HG03457 (cell line): ENCODE measurements at regions not wholly inside any gene's neighbourhood (a gene's known extent, or its start where the extent isn't known, plus 50 kb on each side); places are given as distances from the start of the nearest gene placed in this dataset.
"Not testable (repeated sequence)": the region's sequence is repeated elsewhere in the genome, so short reads cannot be mapped to it uniquely, and the experiment has no call there.

ENCODE experiments used
- ATAC-seq: cut with Tn5 transposase; IDR thresholded peaks from one replicate; pipeline ENCODE4 v1.9.1; 2021; ENCODE audit warnings: moderate number of reproducible peaks; ENCODE audit not compliant: unreplicated experiment

GRCh38 chr1:163471779-163472650 is 150.3 kb downstream of the NUF2 start:
- ATAC-seq: no peak

DNA sequence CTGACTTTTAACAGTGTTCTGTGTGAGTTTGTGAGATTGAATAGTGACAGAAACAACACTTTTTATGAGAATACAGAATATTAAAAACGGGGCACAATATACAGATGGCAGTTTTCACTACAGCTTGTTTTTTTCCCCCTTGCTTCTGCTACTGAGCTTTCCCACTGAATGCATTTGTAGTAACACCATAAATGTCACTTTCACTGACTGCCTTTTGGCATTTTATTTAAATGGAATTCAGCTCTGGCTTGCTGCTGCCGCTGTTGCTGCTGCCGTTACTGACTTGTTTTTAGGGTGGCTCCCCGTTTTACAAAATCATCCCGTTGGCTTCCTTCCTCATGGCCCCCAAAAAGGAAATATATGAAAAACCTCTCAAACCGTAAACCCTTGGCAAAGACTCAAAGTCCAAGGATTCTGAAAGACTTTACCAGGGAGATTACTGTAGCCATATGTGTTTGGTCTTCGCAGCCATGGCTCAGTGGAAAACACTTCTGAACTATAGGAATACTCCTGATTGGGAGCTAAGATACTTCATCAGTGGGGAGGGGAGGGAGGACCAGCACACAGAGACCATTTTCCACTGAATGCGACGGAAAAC is 151.0 kb downstream of the NUF2 start:
- ATAC-seq: no peak

GRCh38 chr1:163477276-163477830 is 155.6 kb downstream of the NUF2 start:
- no peak for ATAC-seq

DNA sequence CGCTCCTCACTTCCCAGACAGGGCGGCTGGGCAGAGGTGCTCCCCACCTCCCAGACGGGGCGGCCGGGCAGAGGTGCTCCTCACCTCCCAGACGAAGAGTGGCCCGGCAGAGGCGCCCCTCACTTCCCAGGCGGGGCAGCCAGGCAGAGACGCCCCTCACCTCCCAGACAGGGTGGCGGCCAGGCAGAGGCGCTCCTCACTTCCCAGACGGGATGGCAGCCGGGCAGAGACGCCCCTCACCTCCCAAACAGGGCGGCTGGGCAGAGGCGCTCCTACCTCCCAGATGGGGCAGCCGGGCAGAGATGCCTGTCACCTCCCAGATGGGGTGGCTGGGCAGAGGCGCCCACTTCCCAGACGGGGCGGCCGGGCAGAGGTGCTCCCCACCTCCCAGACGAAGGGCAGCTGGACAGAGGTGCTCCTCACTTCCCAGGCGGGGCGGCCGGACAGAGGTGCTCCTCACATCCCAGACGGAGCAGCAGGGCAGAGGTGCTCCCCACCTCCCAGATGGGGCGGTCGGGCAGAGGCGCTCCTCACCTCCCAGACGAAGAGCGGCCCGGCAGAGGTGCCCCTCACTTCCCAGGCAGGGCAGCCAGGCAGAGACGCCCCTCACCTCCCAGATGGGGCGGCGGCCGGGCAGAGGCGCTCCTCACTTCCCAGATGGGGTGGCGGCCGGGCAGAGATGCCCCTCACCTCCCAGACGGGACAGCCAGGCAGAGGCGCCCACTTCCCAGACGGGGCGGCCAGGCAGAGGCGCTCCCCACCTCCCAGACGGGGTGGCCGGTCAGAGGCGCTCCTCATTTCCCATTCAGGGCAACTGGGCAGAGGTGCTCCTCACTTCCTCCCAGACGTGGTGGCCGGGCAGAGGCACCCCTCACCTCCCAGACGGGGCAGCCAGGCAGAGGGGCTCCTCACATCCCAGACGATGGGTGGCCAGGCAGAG is 176.9 kb downstream of the NUF2 start:
- ATAC-seq: not testable (repeated sequence)

GRCh38 chr1:163504331-163504978 is 182.7 kb downstream of the NUF2 start:
- no peak for ATAC-seq

GRCh38 chr1:163509114-163509513 is 187.4 kb downstream of the NUF2 start:
- no peak for ATAC-seq

- no peak for ATAC-seq
Measured at GRCh38 chr1:163512349-163512989, 190.7 kb downstream of the NUF2 start.

DNA sequence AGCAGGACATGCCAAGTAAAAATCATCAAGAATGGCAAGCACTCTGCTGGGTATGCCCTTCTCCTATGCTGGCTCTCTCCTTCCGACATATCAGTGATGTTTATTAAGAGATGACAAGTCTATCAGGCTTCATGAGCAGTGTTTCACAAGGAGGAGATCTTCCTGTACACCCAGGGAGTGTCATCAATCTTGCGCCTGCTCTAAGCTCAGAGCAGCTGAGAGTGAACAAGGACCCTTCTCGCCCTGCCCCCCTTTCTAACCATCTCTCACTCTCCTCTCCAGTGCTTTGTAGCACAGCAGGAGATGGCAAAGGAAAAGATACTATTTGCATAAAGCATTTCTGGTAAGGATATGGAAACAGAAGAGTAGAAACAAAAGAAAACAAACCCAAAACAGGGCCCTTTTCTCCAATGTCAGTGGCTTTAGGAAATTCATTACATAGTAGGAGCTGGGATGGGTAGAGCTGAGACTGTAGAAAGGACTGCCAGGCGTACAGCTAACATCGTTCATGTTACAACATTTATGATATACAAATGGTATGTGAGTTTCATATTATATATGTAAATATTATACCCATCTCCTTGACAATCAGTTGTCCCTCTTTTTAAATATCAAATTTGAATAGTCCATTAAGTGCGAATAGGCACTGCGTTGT is 201.7 kb downstream of the NUF2 start:
- no peak for ATAC-seq

DNA sequence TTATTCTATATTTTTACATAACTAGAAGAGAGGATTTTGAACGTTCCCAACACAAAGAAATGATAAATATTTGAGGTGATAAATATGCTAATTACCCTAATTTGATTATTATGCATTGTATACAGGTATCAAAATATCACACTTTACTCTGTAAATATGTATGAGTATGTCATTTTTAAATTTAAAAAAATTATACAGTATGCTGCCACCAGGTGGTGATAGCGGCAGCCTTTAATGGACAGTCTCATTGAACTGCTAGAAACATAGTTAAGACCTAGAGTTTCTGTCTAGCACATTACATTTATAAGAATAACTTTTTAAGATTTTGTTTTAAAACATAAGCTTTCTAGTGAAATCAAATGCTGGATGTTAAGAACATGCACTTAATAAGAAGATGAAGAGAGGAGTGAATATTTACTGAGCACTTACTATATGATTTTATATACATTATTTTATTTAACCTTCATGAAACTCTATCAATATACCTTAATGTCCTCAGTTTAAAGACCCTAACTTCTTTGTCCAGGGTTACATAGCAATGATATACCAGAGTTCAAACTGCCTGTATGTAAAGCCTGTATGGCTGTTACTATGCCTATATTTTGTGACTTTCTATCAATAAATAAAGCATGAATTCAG is 207.1 kb downstream of the NUF2 start:
- ATAC-seq: peak; percentile 79

DNA sequence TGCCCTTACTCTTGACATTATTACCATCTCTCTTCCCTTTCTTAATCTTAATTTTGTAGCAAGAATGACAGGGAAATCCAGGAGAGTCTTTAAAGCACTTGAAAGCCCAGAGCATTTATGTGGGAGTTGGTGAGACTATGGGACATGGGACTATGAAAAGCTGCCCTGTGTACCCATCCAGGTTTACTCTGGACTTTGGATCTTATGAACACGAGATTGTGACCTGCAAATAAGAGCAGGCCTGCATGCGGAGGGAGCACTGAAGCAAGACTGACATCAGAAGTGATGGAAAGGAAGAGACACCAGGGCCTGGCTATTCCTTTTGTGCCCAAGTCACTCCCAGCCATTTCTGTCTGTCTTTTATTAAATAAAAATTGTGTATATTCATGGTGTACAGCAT is 209.6 kb downstream of the NUF2 start:
- ATAC-seq: no peak

DNA sequence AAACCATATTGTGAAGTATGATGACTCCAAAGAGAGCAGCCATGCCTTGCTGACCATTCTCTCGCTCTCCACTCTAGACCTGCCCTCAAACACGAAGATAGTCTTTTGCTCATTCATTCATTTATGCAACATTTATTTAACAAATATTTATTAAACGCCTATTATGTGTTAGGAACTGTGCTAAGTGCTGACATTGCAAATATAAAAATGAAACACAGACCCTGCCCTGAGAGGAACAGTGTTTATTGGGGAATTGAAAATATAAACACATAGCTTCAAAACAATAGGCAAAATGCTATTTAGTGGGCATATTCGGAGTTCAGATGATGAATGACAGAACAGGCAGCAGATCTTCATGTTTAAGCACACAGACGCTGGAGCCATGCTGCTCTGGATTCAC is 213.6 kb downstream of the NUF2 start:
- no peak for ATAC-seq

- ATAC-seq: no peak
Measured at GRCh38 chr1:163535807-163536206, 214.1 kb downstream of the NUF2 start.

DNA sequence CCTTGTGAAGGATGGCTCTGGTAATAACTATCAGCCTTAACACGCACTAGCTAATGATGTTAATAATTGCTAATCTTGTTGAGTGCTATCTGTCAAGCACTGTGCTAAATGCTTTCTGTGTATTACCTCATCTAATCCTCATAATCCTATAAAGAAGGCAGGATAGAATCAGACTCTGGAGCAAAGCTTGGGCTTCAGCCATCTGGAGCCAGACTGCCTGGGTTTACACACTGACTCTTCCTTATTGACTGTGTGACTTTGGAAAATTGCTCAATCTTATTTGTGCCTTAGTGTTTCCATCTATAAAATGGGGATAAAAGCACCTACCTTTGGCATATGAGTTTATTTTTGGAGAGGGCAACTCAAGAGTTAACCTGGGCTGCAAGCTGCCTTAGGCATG is 216.1 kb downstream of the NUF2 start:
- ATAC-seq: no peak

- ATAC-seq: no peak
Measured at GRCh38 chr1:163538667-163539066, 216.9 kb downstream of the NUF2 start.

DNA sequence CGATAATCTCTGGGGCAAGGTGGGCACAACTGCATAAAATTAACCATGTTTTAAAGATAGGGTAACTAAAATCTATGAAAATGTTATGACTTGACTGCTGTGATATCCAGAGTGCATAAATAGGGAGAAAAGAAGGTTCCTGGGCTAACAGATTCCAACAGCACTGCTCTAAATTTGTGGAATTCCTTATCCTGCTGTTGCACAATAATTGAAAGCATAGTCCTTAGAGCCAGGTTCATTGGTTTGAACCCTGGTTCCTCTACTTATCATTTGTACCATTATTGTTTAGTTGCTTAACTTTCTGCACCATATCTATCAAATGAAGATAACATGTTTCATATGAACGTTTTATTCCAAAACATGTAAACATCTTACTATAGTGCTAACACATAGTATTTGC is 219.0 kb downstream of the NUF2 start:
- ATAC-seq: no peak

DNA sequence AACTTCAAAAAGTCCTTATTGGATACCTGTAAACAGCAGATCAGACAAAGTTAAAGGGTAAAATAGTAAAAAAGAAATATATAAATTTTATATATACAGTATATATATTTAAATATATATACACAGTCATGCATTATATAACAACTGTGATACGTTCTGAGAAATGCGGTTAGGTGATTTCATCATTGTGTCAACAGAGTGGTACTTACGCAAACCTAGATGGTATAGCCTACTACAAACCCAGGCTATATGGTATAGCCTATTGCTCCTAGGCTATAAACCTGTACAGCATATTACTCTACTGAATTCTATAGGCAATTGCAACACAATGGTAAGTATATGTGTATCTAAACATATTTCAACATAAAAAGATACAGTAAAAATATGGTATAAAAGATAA is 222.7 kb downstream of the NUF2 start:
- ATAC-seq: no peak

- no peak for ATAC-seq
Measured at GRCh38 chr1:163558162-163558561, 236.4 kb downstream of the NUF2 start.

DNA sequence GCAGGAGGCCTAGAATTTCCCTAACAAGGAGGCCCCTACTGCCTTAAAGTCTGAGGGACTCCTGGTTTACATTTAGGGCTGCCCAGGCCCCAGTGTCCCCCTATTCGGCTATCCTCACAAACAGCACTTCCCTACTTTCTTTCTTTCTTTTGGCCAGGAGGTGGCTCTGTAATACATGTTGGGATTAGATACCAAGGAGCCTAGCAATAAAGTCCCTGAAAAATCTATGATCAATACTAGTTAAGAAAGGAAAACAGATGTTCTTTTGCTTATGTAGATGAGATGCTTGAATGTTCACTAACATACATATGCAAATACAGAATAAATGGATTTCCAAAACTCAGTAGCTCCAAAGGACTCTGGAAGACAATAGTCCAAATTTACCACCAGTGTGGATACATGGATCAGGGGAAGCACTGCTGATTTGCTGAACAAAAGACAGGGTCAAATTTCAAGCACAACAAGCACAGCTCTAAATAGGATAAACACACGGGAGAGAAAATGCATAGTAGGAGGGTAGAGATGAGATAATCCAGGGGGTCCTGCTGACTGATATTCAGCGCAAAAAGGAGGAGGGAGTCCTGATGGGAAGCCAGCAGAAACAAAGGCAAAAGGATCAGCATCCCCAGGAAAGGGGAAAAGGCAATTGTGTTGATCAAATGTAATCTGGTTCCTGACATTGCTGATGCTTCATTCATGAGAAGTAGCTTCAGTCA is 240.0 kb downstream of the NUF2 start:
- ATAC-seq: no peak

DNA sequence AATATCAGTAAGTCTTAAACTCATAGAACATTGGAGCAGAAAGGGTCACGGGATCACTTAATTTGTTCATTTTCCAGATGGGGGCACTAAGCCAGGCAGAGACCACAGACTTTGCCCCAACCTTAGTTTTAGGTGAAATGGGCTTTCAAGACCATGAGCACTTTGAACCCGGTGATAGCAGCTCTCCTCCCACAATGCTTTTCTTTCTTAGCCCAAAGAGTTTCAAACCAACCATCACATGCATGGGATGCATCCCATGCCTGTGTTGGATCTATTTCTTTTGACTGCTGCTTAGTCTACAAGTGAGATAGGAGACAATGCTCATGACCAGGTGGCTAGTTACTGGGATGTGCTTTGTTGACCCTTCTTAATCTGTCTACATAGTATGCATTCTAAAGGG is 240.6 kb downstream of the NUF2 start:
- ATAC-seq: no peak
